Lung microvascular endothelial cell (primary cell): ENCODE measurements at regions not wholly inside any gene's neighbourhood (a gene's known extent, or its start where the extent isn't known, plus 50 kb on each side); places are given as distances from the start of the nearest gene placed in this dataset.
"Not testable (repeated sequence)": the region's sequence is repeated elsewhere in the genome, so short reads cannot be mapped to it uniquely, and the experiment has no call there.

Experiments
- DNase-seq, 2 donors: peaks; one replicate each; pipeline versions ENCODE4 v3.0.0 to v3.0.0-alpha.2; 2010; ENCODE audit warnings: low read depth in 2 of 2

DNA sequence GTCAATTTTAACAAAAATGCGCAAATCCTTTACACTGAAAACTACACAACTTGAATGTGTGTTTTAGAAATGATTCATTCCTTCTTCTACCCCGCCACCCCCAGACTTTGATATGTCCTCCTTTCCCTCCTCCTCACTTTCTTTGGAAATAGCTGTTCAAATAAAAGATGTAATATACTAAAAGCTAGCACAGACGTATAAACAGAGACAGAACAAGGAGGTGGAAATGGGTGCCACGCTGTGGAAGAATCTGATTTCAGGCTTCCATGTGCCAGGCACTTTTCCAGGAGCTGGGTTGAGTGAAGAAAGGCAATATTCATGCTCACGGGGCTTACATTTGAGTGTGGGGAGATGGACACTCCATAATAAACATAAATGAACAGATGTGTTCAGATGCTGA is 246.6 kb downstream of the ZNF92 start:
- DNase-seq = not testable (repeated sequence)

DNA sequence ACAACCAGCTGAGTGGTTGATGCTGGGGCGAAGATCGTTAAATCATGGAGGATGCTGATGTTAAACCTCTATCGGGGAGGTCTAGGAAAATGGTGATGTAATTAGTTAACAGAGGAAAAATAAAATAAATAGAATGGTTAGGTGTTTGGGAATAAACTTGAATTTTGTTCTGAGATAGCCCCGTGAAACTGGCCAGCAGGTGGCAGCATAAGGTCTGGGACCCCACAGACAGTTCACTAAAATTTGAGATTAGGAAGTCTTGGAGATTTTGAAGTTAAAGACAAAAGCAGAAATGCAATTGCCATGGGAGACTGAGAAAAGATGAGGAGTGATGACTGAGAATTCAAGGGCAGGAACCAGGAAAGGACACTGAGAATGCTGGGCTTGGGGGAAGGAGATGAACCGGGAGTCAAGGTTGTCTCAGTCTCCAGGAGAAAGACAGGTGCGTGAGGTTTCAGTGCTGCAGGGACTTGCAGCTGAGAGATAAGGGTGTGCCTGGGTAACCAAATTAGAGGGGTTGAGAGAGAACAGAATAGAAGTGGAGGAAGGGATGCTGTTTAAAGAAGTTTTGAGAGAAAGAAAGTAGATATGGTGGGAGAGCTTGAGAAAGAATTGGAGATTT is 248.0 kb downstream of the ZNF92 start:
- peak; percentile 15 to 20 for DNase-seq

DNA sequence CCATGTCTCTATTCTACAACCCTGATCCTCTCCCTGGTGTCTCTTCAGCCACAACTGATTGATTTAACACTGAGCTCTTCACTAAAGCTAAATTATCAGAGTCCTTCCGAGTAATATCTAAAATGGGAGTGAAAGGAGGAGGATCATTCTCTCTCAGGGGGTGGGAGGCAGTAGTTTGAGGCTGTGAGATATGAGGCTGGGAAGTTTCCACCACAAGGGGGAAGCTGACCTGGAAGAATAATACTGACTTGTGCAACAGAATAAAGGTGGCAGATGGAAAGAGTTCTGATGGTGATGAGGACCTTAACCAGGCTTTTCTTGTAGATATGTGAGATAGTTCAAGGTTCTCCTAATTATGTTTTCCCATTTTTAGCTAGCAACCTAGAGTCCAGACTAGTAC is 241.6 kb upstream of the VKORC1L1 start:
- DNase-seq = not testable (repeated sequence)

DNA sequence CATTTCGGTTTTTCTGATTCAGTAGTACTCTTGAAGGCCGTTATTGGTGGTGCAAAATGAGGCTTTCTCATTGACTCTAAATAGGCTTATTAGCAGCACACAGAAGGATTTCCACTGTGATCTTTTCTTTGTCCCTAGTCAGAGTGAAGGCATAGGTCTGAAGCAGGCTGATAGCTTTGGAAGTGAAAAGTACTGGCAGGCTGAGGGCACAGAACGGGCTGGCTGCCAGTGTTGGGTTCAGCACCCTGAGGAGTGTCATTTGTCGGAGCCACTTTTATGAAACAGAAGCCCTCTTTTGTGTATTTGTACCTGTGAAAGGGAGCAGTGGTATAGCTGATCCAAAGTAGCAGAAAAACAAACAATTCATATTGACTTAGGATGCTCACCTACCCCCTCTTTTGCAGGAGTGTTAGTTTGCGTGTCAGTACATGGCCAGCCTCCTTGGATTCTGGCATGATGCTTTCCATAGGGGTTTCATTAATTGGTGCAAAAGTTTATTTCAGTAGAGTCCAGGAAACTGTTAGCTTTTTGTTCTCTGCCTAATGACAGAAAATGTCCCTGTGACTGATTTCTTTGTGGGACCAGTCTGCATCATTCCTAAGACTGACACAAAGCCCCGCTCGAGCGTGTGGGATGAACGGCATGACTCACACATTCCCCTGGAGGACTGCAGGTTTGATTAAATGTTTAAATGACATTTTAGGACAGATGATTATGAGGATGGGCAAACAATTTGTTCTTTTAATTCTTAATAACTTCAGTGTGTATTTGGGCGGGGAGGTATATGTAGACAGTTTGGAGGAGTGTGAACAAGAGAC is 239.1 kb upstream of the VKORC1L1 start:
- DNase-seq = not testable (repeated sequence)

DNA sequence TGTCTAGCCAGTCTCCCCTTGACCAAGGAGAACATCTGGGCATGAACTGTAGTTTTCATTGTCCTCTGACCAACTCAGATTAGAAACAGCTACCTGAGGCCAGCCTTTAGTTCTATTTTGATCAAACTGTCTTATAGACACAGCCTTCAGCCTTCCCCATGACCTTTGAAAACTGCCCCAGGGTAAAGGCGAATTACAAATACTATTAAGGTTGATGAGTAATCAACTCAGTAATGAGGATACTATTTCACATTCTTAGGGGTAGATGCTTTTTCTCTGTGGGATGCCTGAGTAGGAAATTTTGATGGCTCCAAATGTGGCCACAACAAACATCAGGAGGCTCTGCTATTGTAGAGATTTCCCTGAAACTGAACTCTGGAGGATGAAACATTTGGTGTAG is 234.0 kb upstream of the VKORC1L1 start:
- DNase-seq = not testable (repeated sequence)

DNA sequence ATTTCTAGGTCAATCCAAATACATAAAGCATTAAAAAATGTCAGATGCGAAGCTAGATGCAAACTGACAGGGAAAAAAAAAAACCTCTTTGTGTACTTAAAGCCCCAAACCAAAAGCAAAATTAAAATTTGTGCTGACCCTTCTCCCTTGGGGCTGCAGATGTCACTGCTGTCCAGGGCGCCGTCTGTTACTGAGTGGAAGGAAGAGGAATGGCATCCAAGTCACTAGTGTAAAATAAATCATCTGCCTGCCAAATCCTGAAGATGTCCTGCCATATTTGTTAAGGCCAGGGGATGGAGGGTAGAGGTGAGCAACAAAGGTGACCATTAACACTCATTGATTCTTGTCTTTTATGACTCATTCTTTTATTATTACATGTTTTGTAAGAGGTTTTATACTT is 233.2 kb upstream of the VKORC1L1 start:
- not testable (repeated sequence) for DNase-seq

DNA sequence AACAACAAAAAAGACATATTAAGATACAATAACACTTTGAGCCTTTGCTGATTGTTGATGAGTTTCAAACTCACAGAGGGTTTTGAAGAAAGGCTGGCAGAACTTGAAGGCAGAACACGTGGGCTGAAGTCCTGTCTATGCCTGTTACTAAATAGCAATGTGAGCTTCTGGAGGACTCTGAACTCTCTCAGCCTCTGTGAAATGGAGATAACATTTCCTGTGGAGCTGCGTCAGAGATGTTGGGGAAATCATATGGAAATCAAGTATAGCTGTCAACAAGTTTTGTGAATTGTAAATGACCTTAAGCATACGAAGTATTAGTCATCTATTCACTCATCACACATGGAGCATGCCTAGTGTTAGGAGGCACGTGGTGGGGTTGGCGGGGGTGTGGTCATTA is 229.4 kb upstream of the VKORC1L1 start:
- not testable (repeated sequence) for DNase-seq

DNA sequence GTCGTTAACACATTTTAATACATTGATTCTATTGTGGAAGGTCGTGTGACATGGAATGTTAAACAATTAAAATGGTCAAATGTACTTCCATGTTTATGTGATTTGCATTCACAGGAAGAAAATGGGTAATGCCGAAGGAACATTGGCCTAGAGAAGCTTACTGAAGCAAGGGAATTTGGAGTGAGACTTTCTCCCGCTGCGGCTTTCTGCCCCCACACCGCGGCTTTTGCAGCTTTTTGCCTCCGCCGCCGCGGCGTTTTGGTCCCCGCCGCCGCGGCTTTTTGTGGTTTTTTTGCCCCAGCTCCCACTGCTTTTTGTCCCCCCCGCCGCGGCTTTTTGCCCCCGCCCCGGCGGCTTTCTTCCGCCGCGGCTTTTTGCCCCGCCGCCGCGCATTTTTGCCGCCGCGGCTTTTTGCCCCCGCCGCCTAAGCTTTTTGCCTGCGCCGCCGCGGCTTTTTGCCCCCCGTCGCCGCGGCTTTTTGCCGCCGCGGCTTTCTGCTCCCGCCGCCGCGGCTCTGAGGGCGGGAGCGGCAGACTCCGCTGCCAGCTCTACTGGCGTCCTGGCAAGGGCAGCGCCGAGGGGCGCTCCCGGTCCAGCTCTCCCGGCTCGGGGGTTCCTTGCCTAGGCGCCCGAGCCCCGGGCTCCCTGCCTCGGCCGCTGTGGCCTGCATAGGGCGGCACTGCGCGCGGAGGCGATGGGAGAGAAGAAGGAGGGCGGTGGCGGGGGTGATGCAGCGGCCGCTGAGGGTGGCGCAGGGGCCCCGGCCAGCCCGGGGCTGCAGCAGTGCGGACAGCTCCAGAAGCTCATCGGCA is 225.5 kb upstream of the VKORC1L1 start:
- DNase-seq = not testable (repeated sequence)

DNA sequence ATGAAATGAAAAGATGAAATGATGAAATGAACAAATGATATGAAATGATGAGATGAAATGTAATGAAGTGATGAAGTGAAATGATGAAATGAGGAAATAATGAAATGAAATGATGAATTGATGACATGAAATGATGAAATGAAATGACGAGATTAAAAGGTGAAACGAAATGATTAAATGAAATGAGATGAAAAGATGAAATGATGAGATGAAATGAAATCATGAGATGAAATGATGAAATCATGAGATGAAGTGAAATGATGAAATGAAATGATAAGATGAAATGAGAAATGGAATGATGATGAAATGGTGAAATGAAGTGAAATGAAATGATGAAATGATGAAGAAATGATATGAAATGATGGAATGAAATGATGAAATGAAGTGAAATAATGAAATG is 221.7 kb upstream of the VKORC1L1 start:
- DNase-seq = not testable (repeated sequence)

DNA sequence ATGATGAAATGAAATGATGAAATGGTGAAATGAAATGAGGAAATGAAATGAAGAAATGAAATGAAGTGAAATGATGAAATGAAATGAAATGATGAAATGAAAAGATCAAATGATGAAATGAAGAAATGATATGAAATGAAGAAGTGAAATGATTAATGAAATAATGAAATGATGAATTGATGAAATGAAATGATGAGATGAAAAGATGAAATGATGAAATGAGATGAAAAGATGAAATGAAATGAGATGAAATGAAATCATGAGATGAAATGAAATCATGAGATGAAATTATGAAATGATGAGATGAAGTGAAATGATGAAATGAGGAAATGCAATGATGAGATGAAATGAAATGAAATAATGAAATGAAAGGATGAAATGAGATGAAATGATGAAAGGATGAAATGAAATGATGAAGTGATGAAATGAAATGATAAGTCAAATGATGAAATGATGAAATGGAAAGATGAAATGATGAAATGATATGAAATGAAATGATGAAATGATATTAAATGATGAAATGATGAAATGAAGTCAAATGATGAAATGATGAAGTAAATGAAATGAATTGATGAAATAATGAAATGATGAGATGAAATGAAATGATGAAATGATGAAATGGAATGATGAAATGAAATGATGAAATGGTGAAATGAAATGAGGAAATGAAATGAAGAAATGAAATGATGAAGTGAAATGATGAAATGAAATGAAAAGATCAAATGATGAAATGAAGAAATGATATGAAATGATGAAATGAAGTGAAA is 220.9 kb upstream of the VKORC1L1 start:
- not testable (repeated sequence) for DNase-seq

DNA sequence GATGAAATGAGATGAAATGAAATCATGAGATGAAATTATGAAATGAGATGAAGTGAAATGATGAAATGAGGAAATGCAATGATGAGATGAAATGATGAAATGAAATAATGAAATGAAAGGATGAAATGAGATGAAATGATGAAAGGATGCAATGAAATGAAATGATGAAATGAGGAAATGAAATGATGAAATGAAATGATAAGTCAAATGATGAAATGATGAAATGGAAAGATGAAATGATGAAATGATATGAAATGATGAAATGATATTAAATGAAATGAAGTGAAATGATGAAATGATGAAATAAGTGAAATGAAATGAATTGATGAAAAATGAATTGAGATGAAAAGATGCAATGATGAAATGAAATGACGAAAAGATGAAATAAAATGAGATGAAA is 220.2 kb upstream of the VKORC1L1 start:
- DNase-seq = not testable (repeated sequence)

DNA sequence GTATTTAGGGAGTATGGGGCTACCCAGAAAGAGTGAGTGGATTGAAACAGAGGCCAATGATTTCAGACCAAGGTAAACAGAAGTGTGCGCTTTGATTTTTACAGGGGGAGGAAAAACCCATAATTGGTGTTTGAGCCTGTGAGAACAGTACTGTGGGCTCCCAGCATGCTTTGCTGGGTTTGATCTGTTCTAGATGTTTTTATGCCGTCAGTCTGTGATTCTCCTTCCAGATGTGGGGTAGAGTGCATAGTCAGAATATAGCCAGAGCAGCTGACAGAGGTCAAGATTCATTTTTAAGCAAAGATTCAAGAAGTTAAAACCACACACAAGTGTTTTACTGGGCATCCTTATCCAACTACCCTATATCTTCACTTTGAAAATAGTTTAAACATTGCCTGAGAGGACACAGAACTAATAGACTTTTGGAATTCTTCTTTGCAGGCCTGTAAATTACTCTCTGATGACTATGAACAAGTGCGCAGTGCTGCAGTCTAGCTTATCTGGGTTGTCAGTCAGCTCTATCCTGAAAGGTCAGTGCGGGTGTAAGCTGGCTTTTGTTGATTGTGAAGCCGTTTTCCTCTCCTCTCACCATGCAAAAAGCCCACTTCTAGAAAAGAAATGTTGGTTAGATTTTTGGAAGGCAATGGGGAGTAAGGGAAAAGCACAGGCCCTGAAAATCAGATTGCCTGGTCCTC is 216.2 kb upstream of the VKORC1L1 start:
- DNase-seq = not testable (repeated sequence)

DNA sequence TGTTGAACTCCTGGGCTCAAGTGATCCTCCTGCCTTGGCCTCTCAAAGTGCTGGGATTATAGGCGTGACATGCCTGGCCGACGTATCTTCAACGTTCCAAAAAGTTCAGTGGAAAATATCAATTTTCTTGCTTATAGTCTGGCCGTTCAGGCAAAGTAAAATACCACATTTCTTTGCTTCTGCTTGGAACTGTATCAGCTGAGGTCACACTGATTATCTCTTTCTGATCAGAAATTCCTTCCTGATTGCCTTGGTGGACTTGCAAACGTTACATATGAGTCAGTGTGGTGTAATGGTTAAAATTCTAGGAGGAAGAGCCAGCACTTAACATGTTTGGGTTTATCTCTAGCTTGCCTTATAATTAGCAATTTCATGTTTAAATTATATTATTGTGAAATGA is 189.5 kb upstream of the VKORC1L1 start:
- not testable (repeated sequence) for DNase-seq

DNA sequence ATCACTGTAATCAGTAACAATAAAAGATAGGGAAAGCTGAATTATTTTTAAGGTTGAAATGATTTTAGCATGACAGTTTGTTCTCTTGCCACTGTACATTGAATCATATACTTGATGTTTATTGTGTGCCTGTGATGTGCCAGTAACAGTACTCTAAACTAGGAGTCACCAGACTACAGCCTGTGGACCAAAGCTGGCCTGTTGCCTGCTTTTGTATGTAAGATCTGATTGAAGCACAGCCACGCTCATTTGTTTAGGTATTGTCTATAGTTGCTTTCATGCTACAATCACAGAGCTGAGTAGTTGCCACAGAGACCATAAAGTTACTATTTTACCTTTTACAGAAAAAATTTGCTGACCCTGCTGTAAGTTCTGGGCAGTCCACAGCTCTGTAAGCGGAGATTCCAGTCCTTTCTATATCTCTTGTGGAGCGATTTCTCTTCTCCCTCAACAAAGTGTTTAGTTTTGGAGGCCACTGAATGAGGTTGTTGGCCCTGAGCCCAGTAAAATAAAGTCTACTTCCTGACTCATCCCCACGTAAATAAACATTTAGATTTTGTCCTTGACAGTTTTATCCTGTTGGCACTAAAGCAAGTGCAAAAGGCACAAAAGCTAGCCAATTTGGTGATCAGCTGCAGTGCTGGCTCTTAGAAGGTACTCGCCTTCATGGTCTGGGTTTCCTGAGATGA is 173.7 kb upstream of the VKORC1L1 start:
- DNase-seq = peak; percentile 43 to 62

DNA sequence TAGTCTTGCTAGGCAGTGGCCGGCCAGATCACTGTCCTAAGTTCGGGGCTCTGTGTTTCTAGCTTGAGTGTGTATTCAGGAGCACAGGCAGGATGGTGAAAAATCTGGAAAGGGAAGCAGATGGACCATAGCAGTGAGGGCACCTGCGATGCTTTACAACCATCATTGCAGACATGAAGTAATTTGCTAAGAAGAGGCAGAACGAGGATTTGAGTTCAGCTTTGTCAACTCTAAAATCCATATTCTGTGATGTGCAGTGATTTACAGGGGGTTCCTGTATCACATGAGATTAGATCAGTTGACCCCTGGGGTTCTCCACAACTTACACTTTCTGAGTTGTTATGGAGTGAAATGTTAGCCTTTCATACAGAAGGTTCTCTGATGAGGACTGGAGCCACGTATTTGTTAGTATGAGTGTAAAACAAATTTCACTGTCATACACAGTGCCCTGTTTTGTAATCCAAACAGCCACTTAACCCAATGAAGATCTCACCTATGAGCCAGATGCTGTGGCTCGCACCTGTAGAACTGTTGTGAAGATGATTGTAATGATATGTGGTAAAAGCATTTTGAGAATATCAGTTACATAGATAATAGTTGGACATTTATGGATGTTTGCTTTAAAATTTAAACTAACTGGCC is 173.0 kb upstream of the VKORC1L1 start:
- DNase-seq = peak; percentile 22 to 64

DNA sequence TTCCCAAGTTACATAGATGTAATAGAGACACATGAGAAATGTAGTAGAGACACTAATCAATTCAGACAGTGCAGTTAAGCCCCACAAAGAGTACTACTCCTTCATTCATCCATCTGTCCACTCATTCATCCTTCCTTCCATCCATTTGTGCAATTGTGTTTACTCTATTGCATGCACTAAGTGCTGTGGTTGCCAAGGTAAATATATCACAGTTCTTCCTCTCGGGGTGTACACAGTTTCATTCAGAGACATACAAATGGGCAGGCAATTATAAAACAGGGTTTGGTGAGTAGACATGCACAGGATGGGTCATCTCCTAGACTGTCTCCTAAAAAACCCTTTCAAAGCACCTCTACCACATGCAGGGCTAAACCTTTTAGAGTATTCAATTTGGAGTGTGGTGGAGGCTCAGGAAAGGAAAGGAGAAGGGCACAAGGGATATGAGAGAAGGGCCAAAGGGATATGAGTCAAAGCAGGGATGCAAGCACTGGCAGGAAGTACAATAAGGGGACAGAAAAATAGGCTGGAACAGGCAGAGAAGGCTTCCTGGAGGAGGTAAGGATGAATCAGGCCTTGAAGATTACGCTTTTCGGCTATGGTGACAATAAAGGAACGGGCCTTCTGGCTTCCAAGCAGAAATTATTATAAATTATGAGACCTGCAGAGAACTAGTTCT is 153.6 kb upstream of the VKORC1L1 start:
- peak; percentile 46 to 59 for DNase-seq

DNA sequence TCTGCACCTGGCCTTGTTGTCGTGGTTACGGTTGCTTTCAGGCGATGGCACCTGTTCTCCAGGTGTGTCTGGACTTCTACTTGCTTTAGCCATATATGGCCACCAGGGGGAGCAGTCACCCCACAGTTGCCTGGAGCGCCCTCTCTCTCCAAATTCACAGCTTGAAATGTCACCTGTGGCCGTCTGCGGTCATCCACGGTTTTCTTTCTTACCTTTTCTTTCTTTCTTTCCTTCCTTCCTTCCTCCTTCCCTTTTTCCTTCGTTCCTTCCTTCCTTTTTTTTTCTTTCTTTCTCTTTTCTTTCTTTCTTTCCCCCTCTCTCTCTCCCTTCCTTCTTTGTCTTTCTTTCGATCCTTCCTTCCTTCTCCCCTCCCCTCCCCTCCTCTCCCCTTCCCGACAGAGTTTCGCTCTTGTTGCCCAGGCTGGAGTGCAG is 150.5 kb upstream of the VKORC1L1 start:
- DNase-seq = peak; percentile 29 to 64

DNA sequence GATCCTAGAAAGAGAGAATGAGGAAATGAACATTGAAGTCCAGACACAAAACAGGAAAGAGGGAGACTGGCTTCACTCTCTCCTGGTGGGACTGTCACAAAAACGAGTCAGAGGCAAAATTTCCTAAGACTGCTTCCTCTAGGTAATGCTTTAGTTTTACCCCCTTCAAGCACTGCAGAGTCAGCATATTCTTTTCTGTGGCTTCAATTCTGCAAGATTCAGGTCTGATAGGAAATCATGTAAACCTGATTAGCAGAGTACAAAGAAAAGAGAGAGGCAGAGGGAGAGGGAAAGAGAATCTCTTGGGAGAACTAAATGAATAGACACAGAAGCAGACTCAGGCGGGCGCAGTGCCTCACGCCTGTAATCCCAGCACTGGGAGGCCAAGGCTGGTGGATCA is 145.7 kb upstream of the VKORC1L1 start:
- DNase-seq = not testable (repeated sequence)

DNA sequence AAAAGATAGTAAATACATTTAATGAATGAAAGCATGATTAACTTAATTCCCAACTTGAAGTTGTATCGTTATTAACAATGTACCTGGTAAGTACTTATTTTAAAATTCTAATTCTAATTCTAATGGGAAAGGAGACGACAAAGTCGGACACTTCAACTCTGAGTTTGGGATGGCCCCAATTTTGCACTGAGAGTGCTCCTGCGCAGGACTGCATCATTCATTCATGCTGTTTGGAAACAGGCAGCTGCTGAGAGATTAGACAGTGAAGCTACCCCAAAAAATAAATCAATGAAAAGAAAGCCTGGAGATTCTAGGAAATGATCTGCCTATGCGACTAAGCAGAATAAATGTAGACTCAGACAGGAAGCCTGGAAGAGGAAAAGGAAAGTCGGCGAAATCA is 141.7 kb upstream of the VKORC1L1 start:
- DNase-seq = no peak
